Mammary epithelial cell (primary cell): ENCODE measurements at regions not wholly inside any gene's neighbourhood (a gene's known extent, or its start where the extent isn't known, plus 50 kb on each side); places are given as distances from the start of the nearest gene placed in this dataset.

ENCODE experiments used
- CTCF ChIP-seq, 2 donors: IDR thresholded peaks in 1 of 2; conservative IDR thresholded peaks in 1 of 2; 2 replicates each; pipeline ENCODE4 v1.5.1; 2011 to 2012; ENCODE audit warnings: inconsistent platforms in 2 of 2, low read length in 2 of 2, mild to moderate bottlenecking in 2 of 2, control low read depth in 1 of 2, low read depth in 1 of 2; ENCODE audit not compliant: insufficient read depth in 1 of 2; ENCODE audit errors: extremely low read depth in 1 of 2
- EZH2 ChIP-seq: IDR thresholded peaks from 2 replicates; pipeline ENCODE4 v1.6.1; 2012; ENCODE audit warnings: low read length, inconsistent platforms, borderline replicate concordance

- no peak for TF ChIP-seq CTCF (conservative IDR thresholded peaks at IDR 0.05 in 1 of 2, IDR thresholded peaks at IDR 0.05 in 1 of 2; ENCODE audit: extremely low read depth in 1 of 2, insufficient read depth in 1 of 2, low read depth in 1 of 2, low read length in 2 of 2)
- TF ChIP-seq EZH2: no peak
Measured at GRCh38 chr14:23884541-23884904, 69.0 kb upstream of the DHRS4 start.
